ENCODE measurements at regions not wholly inside any gene's neighbourhood (a gene's known extent, or its start where the extent isn't known, plus 50 kb on each side); places are given as distances from the start of the nearest gene placed in this dataset.
"Not testable (repeated sequence)": the region's sequence is repeated elsewhere in the genome, so short reads cannot be mapped to it uniquely, and the experiment has no call there.

DNA sequence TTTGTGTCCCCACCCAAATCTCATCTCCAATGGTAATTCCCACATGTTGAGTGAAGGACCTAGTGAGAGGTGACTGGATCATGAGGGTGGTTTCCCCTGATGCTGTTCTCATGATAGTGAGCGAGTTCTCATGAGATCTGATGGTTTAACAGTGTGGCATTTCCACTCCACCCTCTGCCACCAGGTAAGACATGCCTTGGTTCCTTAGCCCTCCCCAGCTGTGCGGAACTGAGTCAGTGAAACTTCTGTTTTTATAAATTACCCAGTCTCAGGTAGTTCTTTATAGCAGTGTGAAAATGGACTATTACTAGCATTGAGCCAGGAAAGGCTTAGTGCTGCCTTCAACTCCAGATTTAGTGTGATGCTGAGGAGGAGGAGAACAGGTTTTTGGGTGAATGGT lies 222.2 kb downstream of the ADRA2A start:
- no peak for DNase-seq (ENCODE audit: low spot score in 2 of 2)
- TF ChIP-seq, protein P1, sequence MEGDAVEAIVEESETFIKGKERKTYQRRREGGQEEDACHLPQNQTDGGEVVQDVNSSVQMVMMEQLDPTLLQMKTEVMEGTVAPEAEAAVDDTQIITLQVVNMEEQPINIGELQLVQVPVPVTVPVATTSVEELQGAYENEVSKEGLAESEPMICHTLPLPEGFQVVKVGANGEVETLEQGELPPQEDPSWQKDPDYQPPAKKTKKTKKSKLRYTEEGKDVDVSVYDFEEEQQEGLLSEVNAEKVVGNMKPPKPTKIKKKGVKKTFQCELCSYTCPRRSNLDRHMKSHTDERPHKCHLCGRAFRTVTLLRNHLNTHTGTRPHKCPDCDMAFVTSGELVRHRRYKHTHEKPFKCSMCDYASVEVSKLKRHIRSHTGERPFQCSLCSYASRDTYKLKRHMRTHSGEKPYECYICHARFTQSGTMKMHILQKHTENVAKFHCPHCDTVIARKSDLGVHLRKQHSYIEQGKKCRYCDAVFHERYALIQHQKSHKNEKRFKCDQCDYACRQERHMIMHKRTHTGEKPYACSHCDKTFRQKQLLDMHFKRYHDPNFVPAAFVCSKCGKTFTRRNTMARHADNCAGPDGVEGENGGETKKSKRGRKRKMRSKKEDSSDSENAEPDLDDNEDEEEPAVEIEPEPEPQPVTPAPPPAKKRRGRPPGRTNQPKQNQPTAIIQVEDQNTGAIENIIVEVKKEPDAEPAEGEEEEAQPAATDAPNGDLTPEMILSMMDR (IDR thresholded peaks at IDR 0.05), result no peak
- TF ChIP-seq POLR2A (IDR thresholded peaks at IDR 0.05), result no peak
- intact Hi-C loops (cut with DNase I; ENCODE audit: low total_unique reads), result no loop called here
- H3K4me3 ChIP-seq (ENCODE audit: low read depth, poor library complexity, severe bottlenecking), result no peak overlapping the region
- WGBS, 2 donors, result 91 to 100% methylated on average over 2 of the region's 2 CpGs

DNA sequence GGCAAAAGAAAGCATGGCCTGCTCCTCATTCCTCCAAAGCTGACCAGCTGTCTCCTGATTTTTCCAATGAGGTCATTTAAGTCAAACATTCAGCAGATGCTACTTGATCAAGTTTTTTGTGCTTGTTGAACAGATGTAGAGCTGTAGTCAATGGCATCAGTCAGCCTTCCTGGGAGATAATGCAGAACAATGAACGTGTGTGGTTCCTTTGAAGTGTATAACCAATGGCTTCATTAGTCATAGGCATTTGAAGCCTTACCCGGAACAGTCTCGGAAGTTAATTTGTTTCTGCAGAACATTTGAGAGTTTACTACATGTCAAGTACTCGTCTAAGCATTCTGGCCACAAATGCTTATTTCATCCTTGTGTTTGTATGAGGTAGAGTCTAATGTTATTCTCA lies 227.1 kb downstream of the ADRA2A start:
- no peak overlapping the region for H3K4me3 ChIP-seq (ENCODE audit: low read depth, poor library complexity, severe bottlenecking)
- DNase-seq (ENCODE audit: low spot score in 2 of 2), result no peak
- TF ChIP-seq POLR2A (IDR thresholded peaks at IDR 0.05), result no peak
- TF ChIP-seq, protein P1 (IDR thresholded peaks at IDR 0.05), result no peak
- intact Hi-C loops (cut with DNase I; ENCODE audit: low total_unique reads), result no loop called here
- 62 to 66% methylated on average over 4 of the region's 4 CpGs for WGBS, 2 donors

GRCh38 chr10:111316722-111317212 lies 239.9 kb downstream of the ADRA2A start:
- TF ChIP-seq, protein P1 (IDR thresholded peaks at IDR 0.05), result no peak
- no peak for TF ChIP-seq POLR2A (IDR thresholded peaks at IDR 0.05)
- intact Hi-C loops (cut with DNase I; ENCODE audit: low total_unique reads), result no loop called here
- H3K4me3 ChIP-seq (ENCODE audit: low read depth, poor library complexity, severe bottlenecking), result no peak overlapping the region
- 23 to 25% methylated on average over 4 of the region's 4 CpGs for WGBS, 2 donors
- DNase-seq (ENCODE audit: low spot score in 2 of 2), result no peak

- intact Hi-C loops (cut with DNase I; ENCODE audit: low total_unique reads), result no loop called here
- no peak for DNase-seq (ENCODE audit: low spot score in 2 of 2)
Observed at GRCh38 chr10:111319866-111320265, 243.0 kb downstream of the ADRA2A start.

DNA sequence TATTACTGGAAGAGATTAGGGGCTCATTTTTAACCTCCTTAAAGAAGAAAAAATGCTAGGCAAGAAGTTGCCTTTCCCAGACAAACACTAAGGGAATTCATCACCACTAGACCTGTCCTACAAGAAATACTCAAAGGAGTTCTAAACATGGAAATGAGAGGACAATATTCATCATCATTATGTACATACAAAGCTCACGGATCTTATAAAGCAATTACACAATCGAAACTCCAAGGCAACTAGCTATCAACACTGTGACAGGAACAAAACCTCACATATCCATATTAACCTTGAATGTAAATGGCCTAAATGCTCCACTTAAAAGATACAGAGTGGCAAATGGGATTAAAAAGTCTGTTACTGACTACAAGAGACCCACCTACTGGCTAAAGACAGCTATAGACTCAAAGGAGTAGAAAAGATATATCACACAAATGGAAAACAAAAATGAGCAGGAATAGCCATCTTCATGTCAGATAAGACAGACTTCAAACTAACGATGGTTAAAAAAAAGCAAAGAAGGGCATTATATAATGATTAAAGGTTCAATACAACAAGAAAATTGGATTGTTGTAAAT lies 246.6 kb downstream of the ADRA2A start:
- 85 to 92% methylated on average over 3 of the region's 3 CpGs for WGBS, 2 donors
- no peak for DNase-seq (ENCODE audit: low spot score in 2 of 2)
- intact Hi-C loops (cut with DNase I; ENCODE audit: low total_unique reads), result no loop called here
- TF ChIP-seq, protein P1 (IDR thresholded peaks at IDR 0.05), result no peak
- TF ChIP-seq POLR2A (IDR thresholded peaks at IDR 0.05), result no peak
- no peak overlapping the region for H3K4me3 ChIP-seq (ENCODE audit: low read depth, poor library complexity, severe bottlenecking)

More at GRCh38 chr10:111319866-111320265, 243.0 kb downstream of the ADRA2A start:
- H3K4me3 ChIP-seq (ENCODE audit: low read depth, poor library complexity, severe bottlenecking), result no peak overlapping the region
- TF ChIP-seq, protein P1 (IDR thresholded peaks at IDR 0.05), result no peak
- no peak for TF ChIP-seq POLR2A (IDR thresholded peaks at IDR 0.05)

- intact Hi-C loops (cut with DNase I; ENCODE audit: low total_unique reads); H3K4me3 ChIP-seq (ENCODE audit: low read depth, poor library complexity, severe bottlenecking): not testable (repeated sequence)
- whole genome bisulfite sequencing, 2 donors, result 32 to 33% methylated on average over 1 of the region's 1 CpG
Observed at GRCh38 chr10:111332174-111332573, 255.3 kb downstream of the ADRA2A start.

More at GRCh38 chr10:111332174-111332573, 255.3 kb downstream of the ADRA2A start:
- not testable (repeated sequence) for DNase-seq (ENCODE audit: low spot score in 2 of 2)

All from lower leg skin (tissue), 4 donors.